GM18507 (cell line): ENCODE measurements at regions not wholly inside any gene's neighbourhood (a gene's known extent, or its start where the extent isn't known, plus 50 kb on each side); places are given as distances from the start of the nearest gene placed in this dataset.
A peak's percentile ranks its signal among the peaks of the same experiment; 100 is the strongest.
"Not testable (repeated sequence)": the region's sequence is repeated elsewhere in the genome, so short reads cannot be mapped to it uniquely, and the experiment has no call there.

Experiments used
- DNase-seq: peaks from one replicate; pipeline ENCODE4 v3.0.0; 2011; ENCODE audit warnings: low read depth; ENCODE audit not compliant: insufficient read length; ENCODE audit errors: extremely low spot score
- FAIRE-seq: peaks from 2 replicates; lab custom pipeline; 2011; peaks lifted over from hg19 to GRCh38; lab: Jason Lieb, UNC

GRCh38 chr12:104906695-104907094, 51.4 kb downstream of the SLC41A2 start:
- no peak for FAIRE-seq

GRCh38 chr12:104905446-104905845, 52.6 kb downstream of the SLC41A2 start:
- FAIRE-seq: not testable (repeated sequence)

More at GRCh38 chr12:104906695-104907094, 51.4 kb downstream of the SLC41A2 start:
- no peak for DNase-seq

GRCh38 chr12:104903648-104904423, 54.3 kb downstream of the SLC41A2 start:
- DNase-seq: no peak
- no peak for FAIRE-seq

More at GRCh38 chr12:104905446-104905845, 52.6 kb downstream of the SLC41A2 start:
- not testable (repeated sequence) for DNase-seq

DNA sequence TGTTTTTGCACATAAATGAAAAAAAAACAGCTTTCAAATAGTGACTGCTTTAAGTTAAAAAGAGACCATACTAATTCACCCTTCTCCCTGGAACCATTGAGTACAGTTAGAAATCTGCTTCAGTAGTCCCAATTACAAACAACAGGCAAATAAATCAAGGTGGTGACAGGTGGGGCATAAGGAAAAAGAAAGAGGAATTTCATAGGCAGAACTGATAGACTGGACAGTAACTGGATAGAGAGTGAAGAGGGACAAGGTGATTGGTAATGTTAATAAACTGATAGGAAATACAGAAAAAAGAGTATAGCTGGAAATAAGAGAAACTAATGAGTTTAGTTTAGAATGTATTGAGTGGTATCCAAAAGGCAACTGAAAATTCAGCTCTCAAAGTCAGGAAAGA, 56.0 kb downstream of the SLC41A2 start:
- FAIRE-seq: no peak
- DNase-seq: no peak

DNA sequence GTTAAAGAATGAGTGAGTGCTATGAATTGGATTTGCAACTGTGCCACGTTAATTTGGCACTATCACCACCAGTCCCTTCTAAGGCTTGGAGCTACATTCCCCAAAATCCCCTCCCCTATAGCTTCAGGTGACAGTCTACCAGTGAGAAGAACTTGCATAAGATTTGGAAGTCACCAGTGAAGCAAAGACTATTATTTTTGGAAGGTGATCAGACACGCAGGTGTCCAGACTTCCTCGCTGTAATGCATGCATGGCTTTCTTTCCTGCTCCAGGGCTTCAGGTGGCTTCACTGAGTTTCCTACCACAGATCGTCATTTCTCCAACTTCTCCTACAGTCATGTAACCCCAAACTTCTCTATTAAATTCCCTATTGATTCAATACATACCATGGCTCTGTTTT, 61.4 kb downstream of the SLC41A2 start:
- FAIRE-seq: no peak
- no peak for DNase-seq

- DNase-seq: no peak
Observed at GRCh38 chr12:104896146-104896545, 61.9 kb downstream of the SLC41A2 start.

GRCh38 chr12:104895415-104895814, 62.7 kb downstream of the SLC41A2 start:
- FAIRE-seq: no peak
- no peak for DNase-seq

More at GRCh38 chr12:104896146-104896545, 61.9 kb downstream of the SLC41A2 start:
- no peak for FAIRE-seq

- no peak for DNase-seq
- peak; percentile 12 for FAIRE-seq
Observed at GRCh38 chr12:104890476-104891096, 67.5 kb downstream of the SLC41A2 start.

- FAIRE-seq: no peak
- DNase-seq: no peak
Observed at GRCh38 chr12:104889735-104890134, 68.4 kb downstream of the SLC41A2 start.

GRCh38 chr12:104888892-104889291, 69.2 kb downstream of the SLC41A2 start:
- FAIRE-seq (no peak), DNase-seq (no peak)

DNA sequence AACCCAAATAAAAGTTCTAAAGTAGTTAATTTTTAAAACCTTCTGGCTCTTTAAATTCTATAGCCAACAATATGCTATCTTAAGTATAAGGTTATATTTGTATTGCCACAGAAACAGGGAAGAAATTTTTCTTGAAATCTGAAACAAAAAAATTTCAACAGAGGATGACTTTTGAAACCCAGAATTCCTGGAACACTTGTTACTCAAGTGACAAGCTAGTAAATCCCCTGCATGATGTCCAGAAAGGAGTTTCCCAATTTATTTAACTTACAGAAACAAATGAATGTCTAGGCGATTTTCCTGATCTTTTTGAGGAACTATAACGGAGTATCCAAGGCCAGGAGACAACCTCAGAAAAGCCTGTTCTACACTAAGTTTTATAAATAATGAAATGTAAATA, 69.6 kb downstream of the SLC41A2 start:
- no peak for DNase-seq
- FAIRE-seq: no peak

- no peak for DNase-seq
- no peak for FAIRE-seq
Observed at GRCh38 chr12:104887452-104887851, 70.6 kb downstream of the SLC41A2 start.

DNA sequence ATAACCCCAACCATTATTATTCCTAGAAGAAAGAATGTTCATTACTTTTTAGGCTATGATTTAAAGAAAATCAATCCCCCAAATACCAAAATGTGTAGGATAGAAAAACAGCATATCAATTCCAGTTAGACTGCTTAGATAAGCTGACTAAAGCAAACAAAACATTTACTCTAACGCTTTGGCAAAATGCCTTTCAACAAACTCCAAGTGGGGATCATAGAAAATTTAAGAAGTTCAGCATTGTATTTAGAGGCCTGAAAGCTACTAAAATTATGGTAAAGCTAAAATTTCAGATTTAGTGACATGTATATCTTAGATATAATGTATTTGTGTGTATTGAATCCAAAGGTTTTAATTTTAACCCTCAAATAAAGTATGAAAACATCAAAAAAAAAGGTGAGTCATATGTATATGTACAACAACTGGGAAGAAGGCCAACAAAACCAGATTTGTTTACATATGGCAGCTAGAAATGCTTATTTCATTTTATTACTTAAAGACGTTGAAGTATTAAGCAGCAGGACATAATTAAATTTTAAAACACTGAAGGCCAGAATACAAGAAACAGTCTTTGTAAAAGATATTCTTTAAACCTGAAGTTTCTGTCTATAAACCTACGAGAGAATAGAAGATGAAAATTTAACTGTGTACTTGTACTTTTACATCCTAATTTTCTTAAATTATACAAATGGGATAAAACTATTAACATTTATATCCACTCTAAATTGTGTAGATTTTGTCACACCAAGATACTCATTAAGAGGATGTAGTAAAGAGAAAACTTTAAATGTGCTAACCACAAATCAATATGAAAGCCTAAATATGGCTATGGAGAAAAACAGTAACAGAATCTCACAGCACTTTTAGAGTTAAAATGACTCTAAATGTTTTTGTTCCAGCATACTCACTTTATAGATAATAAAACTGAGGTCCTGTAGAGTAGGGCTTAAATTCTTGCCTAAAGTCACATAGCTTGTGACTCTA, 71.4 kb downstream of the SLC41A2 start:
- no peak for DNase-seq
- FAIRE-seq: no peak

- FAIRE-seq, DNase-seq: not testable (repeated sequence)
Observed at GRCh38 chr12:104878858-104879257, 79.2 kb downstream of the SLC41A2 start.

- peak; percentile 57 for FAIRE-seq
Observed at GRCh38 chr12:104877103-104877705, 80.9 kb downstream of the SLC41A2 start.

DNA sequence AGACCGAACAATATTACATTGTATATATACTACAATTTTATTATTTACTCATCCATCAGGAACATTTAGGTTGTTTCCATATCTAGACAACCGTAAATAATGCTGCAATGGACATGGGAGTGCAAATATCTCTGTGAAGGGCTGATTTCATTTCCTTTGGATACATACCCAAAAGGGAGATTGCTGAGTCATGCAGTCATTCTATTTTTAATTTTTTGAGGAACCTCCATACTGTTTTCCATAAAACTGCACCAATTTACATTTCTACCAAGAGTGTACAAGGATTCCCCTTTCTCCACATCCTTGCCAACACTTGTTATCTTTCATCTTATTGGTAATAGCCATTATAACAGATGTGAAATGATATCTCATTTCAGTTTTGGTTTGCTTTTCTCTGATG, 84.7 kb downstream of the SLC41A2 start:
- DNase-seq: no peak
- FAIRE-seq: no peak

More at GRCh38 chr12:104877103-104877705, 80.9 kb downstream of the SLC41A2 start:
- peak; percentile 8 for DNase-seq

- FAIRE-seq: peak; percentile 70
- DNase-seq: no peak
Observed at GRCh38 chr12:104870797-104871196, 87.3 kb downstream of the SLC41A2 start.

DNA sequence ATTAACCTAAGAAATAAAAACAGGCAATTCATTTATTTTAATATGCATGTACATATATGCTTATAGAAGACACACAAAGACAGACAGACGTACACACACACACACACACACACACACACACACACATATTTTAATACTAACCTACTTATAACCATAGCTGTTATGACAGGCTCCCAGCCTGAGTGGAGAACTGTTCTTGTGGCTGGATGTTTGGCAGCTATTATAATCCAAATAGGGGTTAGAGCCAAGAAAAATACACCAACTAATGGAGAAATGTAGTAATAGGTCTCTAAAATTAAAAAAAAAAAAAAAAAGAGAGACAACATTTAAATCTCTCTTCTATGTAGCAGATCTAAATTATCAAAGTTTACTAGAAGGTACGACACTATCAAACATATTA, 91.8 kb downstream of the SLC41A2 start:
- no peak for FAIRE-seq

GRCh38 chr12:104865080-104865479, 93.0 kb downstream of the SLC41A2 start:
- DNase-seq: no peak
- FAIRE-seq: peak; percentile 76

More for the DNA sequence above, 91.8 kb downstream of the SLC41A2 start:
- DNase-seq: no peak
